Heart left ventricle (tissue), 16 donors: ENCODE measurements at regions not wholly inside any gene's neighbourhood (a gene's known extent, or its start where the extent isn't known, plus 50 kb on each side); places are given as distances from the start of the nearest gene placed in this dataset.
"Not testable (repeated sequence)": the region's sequence is repeated elsewhere in the genome, so short reads cannot be mapped to it uniquely, and the experiment has no call there.

Source experiments
- ATAC-seq, 4 donors: fragments of 200-7000 bp; cut with Tn5 transposase; one replicate each; pipeline ENCODE4 v1.9.1; 2020 to 2022; ENCODE audit warnings: moderate library complexity in 4 of 4, mild to moderate bottlenecking in 3 of 4, moderate number of reproducible peaks in 1 of 4
- DNase-seq, 5 donors: peaks; one replicate each; pipeline ENCODE4 v3.0.0-alpha.2; 2020
- H3K27ac ChIP-seq, 12 donors: fragments of 200-600 bp; sonication (generic) in 4 of 12; one replicate each; pipeline versions ENCODE4 v1.5.0 to v1.8.0; 2016 to 2022; ENCODE audit warnings: mild to moderate bottlenecking in 2 of 12
- H3K27me3 ChIP-seq, 9 donors: fragments of 200-600 bp; sonication (generic) in 2 of 9; one replicate each; pipeline versions ENCODE4 v1.5.1 to v1.8.0; 2016 to 2022; ENCODE audit warnings: mild to moderate bottlenecking in 3 of 9
- H3K36me3 ChIP-seq, 9 donors: fragments of 200-600 bp; sonication (generic) in 2 of 9; one replicate each; pipeline versions ENCODE4 v1.5.0 to v1.8.0; 2018 to 2022; ENCODE audit warnings: mild to moderate bottlenecking in 2 of 9
- H3K4me1 ChIP-seq, 12 donors: fragments of 200-600 bp; sonication (generic) in 4 of 12; one replicate each; pipeline versions ENCODE4 v1.5.0 to v1.8.0; 2016 to 2022; ENCODE audit warnings: mild to moderate bottlenecking in 3 of 12
- H3K4me3 ChIP-seq, 12 donors: fragments of 200-600 bp; sonication (generic) in 4 of 12; one replicate each; pipeline versions ENCODE4 v1.5.0 to v1.8.0; 2017 to 2022; ENCODE audit warnings: mild to moderate bottlenecking in 9 of 12, moderate library complexity in 4 of 12
- H3K9me3 ChIP-seq, 12 donors: fragments of 200-600 bp; sonication (generic) in 4 of 12; one replicate each; pipeline versions ENCODE4 v1.5.0 to v1.8.0; 2016 to 2022; ENCODE audit warnings: mild to moderate bottlenecking in 1 of 12
- CTCF ChIP-seq, 12 donors: fragments of 200-600 bp; sonication (generic) in 4 of 12; IDR thresholded peaks; one replicate each; pipeline versions ENCODE4 v1.5.0 to v1.8.0; 2018 to 2022; ENCODE audit warnings: antibody characterized with exemption in 12 of 12, mild to moderate bottlenecking in 5 of 12
- POLR2A ChIP-seq, 2 donors: fragments of 450-650 bp; IDR thresholded peaks; one replicate each; pipeline ENCODE4 v1.6.1; 2017; ENCODE audit warnings: antibody characterized with exemption in 2 of 2, mild to moderate bottlenecking in 2 of 2, moderate library complexity in 2 of 2
- WGBS, 4 donors: extraction: QIAGEN DNeasy Blood & Tissue Kit in 2 of 4; methylation state at CpG; one replicate each; pipeline versions ENCODE4 v1.1.5 to v1.1.7; 2013 to 2018; 5-methylcytosine and 5-hydroxymethylcytosine counted together
- intact Hi-C, 10 donors: fragments of 100-400 bp; cut with DNase I; formaldehyde crosslinking; loops; one replicate each; pipeline versions ENCODE4 v1.11.1 to v1.14.2; 2022
- donor health status: ischemic (EF 13 %, LVEDD 7.1; RV severe dilation, severe dysfunction).
- donor health status: healthy with polysubstance abuse.
- donor health status: DM: no; HTN: yes; CAD: no.
- donor health status: DM: no; HTN: no; CAD: no.
- donor health status: ischemic (EF 25% LVEDD 6.9; RV normal size, moderate dysfunction).
- donor health status: ischemic (EF 25% LVEDD 5.7; RV mildly dilated, moderate dysfunction).
- donor health status: healthy.
- donor health status: DM: yes; HTN: yes; CAD: no.
- donor health status: ischemic (EF 35%, LVEDD 5.7; RV mildly dilated, moderate dysfunction).
- donor health status: nonischemic (EF 11% LVEDD 7.7; RV severe dilation, severe dysfunction).
- donor health status: DM: yes; HTN: yes; CAD: no.
- donor health status: PGD.
- donor health status: ischemic (EF 29% LVEDD 5.4; RV normal size, mild dysfunction).
- donor health status: nonischemic (EF 23%, LVEDD 6.1; RV moderate dilation, normal function).

GRCh38 chrX:85685843-85686242 is 306.4 kb upstream of the POF1B start:
- intact Hi-C loops, result no loop called here
- H3K4me1 ChIP-seq, result no peaks in the 10 kb centered on the region
- TF ChIP-seq CTCF (IDR thresholded peaks at IDR 0.05) (no peak), POLR2A (IDR thresholded peaks at IDR 0.05) (no peak)
- peaks cover 0 to 7% (median 0%) of the 10 kb centered on the region in 12 donors for H3K9me3 ChIP-seq
- no peak for ATAC-seq
- no peak overlapping the region for H3K4me3 ChIP-seq
- no peaks in the 10 kb centered on the region for H3K36me3 ChIP-seq
- peaks cover 0 to 9% (median 0%) of the 10 kb centered on the region in 9 donors for H3K27me3 ChIP-seq
- H3K27ac ChIP-seq, result no peak overlapping the region
- no peak for DNase-seq
- 68 to 78% (median 76%) methylated on average over 4 to 5 of the region's 5 CpGs for WGBS, 4 donors

GRCh38 chrX:85666471-85666870 is 287.0 kb upstream of the POF1B start:
- TF ChIP-seq CTCF (IDR thresholded peaks at IDR 0.05) (no peak), POLR2A (IDR thresholded peaks at IDR 0.05) (no peak)
- Histone ChIP-seq H3K4me3 (no peak overlapping the region), H3K27ac (no peak overlapping the region), H3K9me3 (no peaks in the 10 kb centered on the region), H3K36me3 (no peaks in the 10 kb centered on the region), H3K27me3 (no peaks in the 10 kb centered on the region), H3K4me1 (no peaks in the 10 kb centered on the region)
- intact Hi-C loops, result no loop called here
- 24 to 44% (median 35%) methylated on average over 2 of the region's 2 CpGs for WGBS, 4 donors
- DNase-seq, result no peak
- ATAC-seq, result no peak

- ATAC-seq, H3K36me3 ChIP-seq, DNase-seq, H3K4me3 ChIP-seq, H3K27ac ChIP-seq, H3K27me3 ChIP-seq, H3K4me1 ChIP-seq, intact Hi-C loops, H3K9me3 ChIP-seq: not testable (repeated sequence)
- 79 to 95% (median 92%) methylated on average over 4 to 5 of the region's 5 CpGs for WGBS, 4 donors
Measured at GRCh38 chrX:85663970-85664369, 284.5 kb upstream of the POF1B start.

- no peak for DNase-seq
- intact Hi-C loops, result no loop called here
- no peak for TF ChIP-seq POLR2A (IDR thresholded peaks at IDR 0.05)
- TF ChIP-seq CTCF (IDR thresholded peaks at IDR 0.05), result no peak
Measured at GRCh38 chrX:85630901-85631300, 251.4 kb upstream of the POF1B start.

GRCh38 chrX:85627363-85627762 is 247.9 kb upstream of the POF1B start:
- DNase-seq (no peak), ATAC-seq (no peak)
- intact Hi-C loops, result no loop called here
- no peaks in the 10 kb centered on the region for H3K9me3 ChIP-seq
- TF ChIP-seq POLR2A (IDR thresholded peaks at IDR 0.05) (no peak), CTCF (IDR thresholded peaks at IDR 0.05) (peak in 2 of 12 donors; percentile 10 to 20)
- no peak overlapping the region for H3K27ac ChIP-seq
- no peaks in the 10 kb centered on the region for H3K4me1 ChIP-seq
- H3K27me3 ChIP-seq, result no peaks in the 10 kb centered on the region
- H3K36me3 ChIP-seq, result no peaks in the 10 kb centered on the region
- H3K4me3 ChIP-seq, result no peak overlapping the region
- WGBS, 4 donors, result 31 to 46% (median 38%) methylated on average over 3 of the region's 3 CpGs

More at GRCh38 chrX:85630901-85631300, 251.4 kb upstream of the POF1B start:
- Histone ChIP-seq H3K27me3 (no peaks in the 10 kb centered on the region), H3K36me3 (no peaks in the 10 kb centered on the region), H3K9me3 (no peaks in the 10 kb centered on the region), H3K4me1 (no peaks in the 10 kb centered on the region), H3K4me3 (no peak overlapping the region), H3K27ac (no peak overlapping the region)
- no peak for ATAC-seq
